KMS-11 (cell line): ENCODE measurements at regions not wholly inside any gene's neighbourhood (a gene's known extent, or its start where the extent isn't known, plus 50 kb on each side); places are given as distances from the start of the nearest gene placed in this dataset.

Source experiments
- H2AFZ ChIP-seq: fragments of 200-600 bp; sonication (generic); 2 replicates; pipeline ENCODE4 v1.6.1; 2016; ENCODE audit warnings: antibody characterized with exemption, mixed run types, low read depth
- H3K27ac ChIP-seq: fragments of 200-600 bp; sonication (generic); 2 replicates; pipeline ENCODE4 v1.6.1; 2016; ENCODE audit warnings: mild to moderate bottlenecking, mixed run types
- H3K27me3 ChIP-seq: fragments of 200-600 bp; sonication (generic); 2 replicates; pipeline ENCODE4 v1.6.1; 2017; ENCODE audit warnings: mild to moderate bottlenecking, low read depth, mixed run types, moderate library complexity; ENCODE audit not compliant: insufficient read depth
- H3K36me3 ChIP-seq: fragments of 200-600 bp; sonication (generic); 2 replicates; pipeline ENCODE4 v1.6.1; 2017; ENCODE audit warnings: mild to moderate bottlenecking, mixed run types; ENCODE audit not compliant: insufficient read depth
- H3K4me1 ChIP-seq: fragments of 200-600 bp; sonication (generic); 2 replicates; pipeline ENCODE4 v1.6.1; 2016; ENCODE audit warnings: mild to moderate bottlenecking, low read depth, mixed run types; ENCODE audit not compliant: poor library complexity, severe bottlenecking
- H3K4me2 ChIP-seq: fragments of 200-600 bp; sonication (generic); 2 replicates; pipeline ENCODE4 v1.7.0; 2016; ENCODE audit warnings: mild to moderate bottlenecking, mixed run types
- H3K4me3 ChIP-seq: fragments of 200-600 bp; sonication (generic); IDR thresholded peaks from 2 replicates; pipeline ENCODE4 v1.6.1; 2017; ENCODE audit warnings: low read depth, low read length, mixed read lengths; ENCODE audit not compliant: insufficient read depth
- H3K79me2 ChIP-seq: fragments of 200-600 bp; sonication (generic); 2 replicates; pipeline ENCODE4 v1.6.1; 2016; ENCODE audit warnings: low read depth, mixed run types; ENCODE audit not compliant: insufficient read depth
- H3K9ac ChIP-seq: fragments of 200-600 bp; sonication (generic); 2 replicates; pipeline ENCODE4 v1.6.1; 2016; ENCODE audit warnings: mild to moderate bottlenecking, mixed run types
- H4K20me1 ChIP-seq: fragments of 200-600 bp; sonication (generic); 2 replicates; pipeline ENCODE4 v1.6.1; 2016; ENCODE audit warnings: mild to moderate bottlenecking, mixed run types; ENCODE audit not compliant: insufficient read depth
- CTCF ChIP-seq: fragments of 200-600 bp; sonication (generic); conservative IDR thresholded peaks from 2 replicates; pipeline ENCODE4 v1.6.1; 2017; ENCODE audit warnings: low read depth, mild to moderate bottlenecking, antibody characterized with exemption, low read length, moderate library complexity, mixed read lengths

GRCh38 chr13:44142540-44142867 lies 231.1 kb upstream of the SERP2 start:
- peak overlapping the region; percentile 86 for H2AFZ ChIP-seq
- H3K4me1 ChIP-seq = no peaks in the 10 kb centered on the region
- H3K9ac ChIP-seq = peak overlapping the region; percentile 57; the same call in 1 of the 2 replicates
- no peaks in the 10 kb centered on the region for H3K36me3 ChIP-seq
- no peaks in the 10 kb centered on the region for H3K79me2 ChIP-seq
- H3K4me2 ChIP-seq = peak overlapping the region; percentile 66
- H3K27me3 ChIP-seq = no peaks in the 10 kb centered on the region
- no peak for TF ChIP-seq CTCF
- no peaks in the 10 kb centered on the region for H4K20me1 ChIP-seq
- H3K4me3 ChIP-seq = no peak overlapping the region
- H3K27ac ChIP-seq = no peak overlapping the region

- no peak overlapping the region for H3K4me3 ChIP-seq
- H4K20me1 ChIP-seq = no peaks in the 10 kb centered on the region
- no peak overlapping the region for H3K9ac ChIP-seq
- H3K4me2 ChIP-seq = no peak overlapping the region
- no peaks in the 10 kb centered on the region for H3K79me2 ChIP-seq
- no peaks in the 10 kb centered on the region for H3K27me3 ChIP-seq
- no peak overlapping the region for H3K27ac ChIP-seq
- TF ChIP-seq CTCF = no peak
- peak overlapping the region; percentile 86; the same call in 1 of the 2 replicates for H2AFZ ChIP-seq
- no peaks in the 10 kb centered on the region for H3K36me3 ChIP-seq
- H3K4me1 ChIP-seq = no peaks in the 10 kb centered on the region
These were observed 230.5 kb upstream of the SERP2 start for GRCh38 chr13:44142941-44143665.

- no peak for TF ChIP-seq CTCF
- Histone ChIP-seq H3K79me2 (no peaks in the 10 kb centered on the region), H3K27me3 (no peaks in the 10 kb centered on the region), H3K4me1 (no peaks in the 10 kb centered on the region), H2AFZ (no peak overlapping the region), H3K9ac (no peak overlapping the region), H3K36me3 (no peaks in the 10 kb centered on the region), H4K20me1 (no peaks in the 10 kb centered on the region), H3K4me2 (no peak overlapping the region), H3K4me3 (no peak overlapping the region), H3K27ac (no peak overlapping the region)
These were observed 227.5 kb upstream of the SERP2 start for GRCh38 chr13:44146138-44146537.

- Histone ChIP-seq H3K9ac (no peak overlapping the region), H3K79me2 (no peaks in the 10 kb centered on the region), H3K4me2 (no peak overlapping the region), H2AFZ (no peak overlapping the region), H3K27ac (no peak overlapping the region), H3K36me3 (no peaks in the 10 kb centered on the region), H3K4me3 (no peak overlapping the region), H3K27me3 (no peaks in the 10 kb centered on the region), H4K20me1 (no peaks in the 10 kb centered on the region), H3K4me1 (no peaks in the 10 kb centered on the region)
- TF ChIP-seq CTCF = no peak
These were observed 226.4 kb upstream of the SERP2 start for GRCh38 chr13:44147233-44147632.
